Stimulated activated CD8-positive, alpha-beta memory T cell treated with anti-CD3 and anti-CD28 coated beads, Interleukin-15, amount 100 ng/mL, for 48 hours (primary cell): ENCODE measurements at regions not wholly inside any gene's neighbourhood (a gene's known extent, or its start where the extent isn't known, plus 50 kb on each side); places are given as distances from the start of the nearest gene placed in this dataset.

ENCODE experiments used
- DNase-seq, 2 donors: peaks; one replicate each; pipeline ENCODE4 v3.0.0-alpha.2; 2020; ENCODE audit warnings: low read depth in 2 of 2

DNA sequence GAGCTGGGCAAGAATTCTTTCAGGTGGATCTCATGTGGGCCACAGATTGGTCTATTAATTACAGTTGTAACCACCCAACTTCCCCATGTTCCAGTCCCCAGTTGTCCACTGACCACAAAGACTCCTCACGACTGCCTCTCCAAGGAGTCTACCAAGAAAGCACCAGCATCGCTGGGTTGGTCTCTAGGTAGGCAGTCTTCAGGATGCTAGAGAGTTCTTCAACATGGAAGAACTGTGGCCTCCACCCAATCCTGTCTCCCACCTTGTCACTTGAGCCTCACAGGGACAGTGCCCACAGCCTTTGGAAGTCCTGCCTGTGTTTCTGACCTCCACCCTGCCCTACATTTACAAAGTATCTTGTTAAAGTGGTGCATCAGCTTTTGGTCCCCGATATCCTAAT lies 184.7 kb upstream of the FN1 start:
- DNase-seq: no peak

DNA sequence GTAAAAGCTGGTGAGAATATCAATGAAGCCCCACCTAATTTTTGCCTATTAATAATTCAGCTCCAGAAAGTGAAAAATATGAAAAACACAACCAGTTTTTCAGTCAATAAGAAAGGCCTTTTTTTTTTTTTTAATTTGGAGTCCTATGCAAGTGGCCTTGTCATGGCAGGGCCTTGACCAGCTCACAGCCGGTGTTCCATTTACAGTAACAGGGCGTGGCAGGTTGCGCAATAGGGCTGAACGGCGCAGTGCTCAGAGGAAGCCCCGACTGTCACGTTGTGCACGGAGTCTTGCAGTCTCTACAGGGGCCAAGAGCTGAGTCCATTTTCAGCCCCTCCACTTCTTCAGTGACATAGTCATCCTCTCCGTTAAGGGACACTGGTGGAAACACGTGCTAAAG lies 184.1 kb upstream of the FN1 start:
- DNase-seq: no peak

DNA sequence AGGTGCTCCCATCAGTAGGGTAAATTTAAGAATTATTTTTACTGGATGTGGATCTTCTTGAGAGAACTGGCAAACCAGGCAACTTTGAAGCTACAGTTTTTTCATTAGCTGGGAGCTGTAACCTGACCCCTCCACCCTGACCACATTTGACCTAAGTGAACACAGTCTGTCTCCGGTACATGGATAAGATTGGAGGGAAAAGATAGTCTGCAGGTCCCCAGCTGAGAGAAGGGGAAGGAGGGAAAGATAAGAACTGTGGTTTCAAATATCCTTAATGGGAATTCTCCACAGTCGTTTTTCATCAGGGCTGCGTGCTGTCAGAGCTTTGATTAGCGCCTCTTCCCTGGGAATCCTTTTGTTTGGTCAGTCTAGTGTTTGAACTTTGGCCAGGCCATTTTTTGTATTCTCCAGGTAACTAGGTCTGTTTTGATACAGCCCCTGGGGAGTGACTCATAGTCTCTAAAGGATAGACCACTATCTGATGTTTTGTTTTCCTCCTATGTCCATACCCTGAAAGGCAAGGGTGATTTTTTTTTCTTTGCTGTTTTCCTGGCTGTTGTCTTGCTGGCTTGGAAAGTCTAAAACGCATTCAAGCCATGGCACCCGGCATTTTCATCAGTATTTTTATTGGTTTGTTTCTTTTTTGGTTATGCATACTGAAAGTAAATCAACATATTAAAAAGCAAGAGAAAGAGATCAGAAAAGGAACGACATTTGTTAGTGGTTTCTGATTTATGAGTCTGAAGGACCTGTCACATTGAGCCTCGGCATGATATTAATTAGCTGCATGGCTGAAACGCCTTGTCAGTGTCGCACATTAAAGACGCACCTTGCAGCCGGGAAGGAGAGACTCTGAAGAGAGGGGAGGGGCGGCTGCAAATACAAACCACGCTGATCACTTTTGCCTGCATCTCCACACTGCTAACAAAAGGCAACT lies 183.4 kb upstream of the FN1 start:
- DNase-seq: no peak

DNA sequence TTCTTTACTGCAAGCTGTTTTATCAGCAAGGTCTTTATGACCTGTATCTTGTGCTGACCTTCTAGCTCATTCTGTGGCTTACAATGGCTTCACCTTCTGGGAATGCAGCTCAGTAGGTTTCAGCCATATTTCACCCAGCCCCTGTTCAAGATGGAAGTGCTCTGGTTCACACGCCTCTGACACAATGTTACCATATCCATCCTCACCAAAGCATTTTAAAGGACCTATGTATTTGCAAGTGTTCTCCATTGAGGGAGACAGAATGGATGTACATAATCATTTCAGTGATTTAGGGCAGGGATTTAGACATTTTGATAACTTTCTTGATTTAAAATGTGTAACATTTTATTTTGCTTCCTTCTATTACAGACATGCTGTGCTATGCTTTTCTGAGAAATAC lies 182.3 kb upstream of the FN1 start:
- no peak for DNase-seq

DNA sequence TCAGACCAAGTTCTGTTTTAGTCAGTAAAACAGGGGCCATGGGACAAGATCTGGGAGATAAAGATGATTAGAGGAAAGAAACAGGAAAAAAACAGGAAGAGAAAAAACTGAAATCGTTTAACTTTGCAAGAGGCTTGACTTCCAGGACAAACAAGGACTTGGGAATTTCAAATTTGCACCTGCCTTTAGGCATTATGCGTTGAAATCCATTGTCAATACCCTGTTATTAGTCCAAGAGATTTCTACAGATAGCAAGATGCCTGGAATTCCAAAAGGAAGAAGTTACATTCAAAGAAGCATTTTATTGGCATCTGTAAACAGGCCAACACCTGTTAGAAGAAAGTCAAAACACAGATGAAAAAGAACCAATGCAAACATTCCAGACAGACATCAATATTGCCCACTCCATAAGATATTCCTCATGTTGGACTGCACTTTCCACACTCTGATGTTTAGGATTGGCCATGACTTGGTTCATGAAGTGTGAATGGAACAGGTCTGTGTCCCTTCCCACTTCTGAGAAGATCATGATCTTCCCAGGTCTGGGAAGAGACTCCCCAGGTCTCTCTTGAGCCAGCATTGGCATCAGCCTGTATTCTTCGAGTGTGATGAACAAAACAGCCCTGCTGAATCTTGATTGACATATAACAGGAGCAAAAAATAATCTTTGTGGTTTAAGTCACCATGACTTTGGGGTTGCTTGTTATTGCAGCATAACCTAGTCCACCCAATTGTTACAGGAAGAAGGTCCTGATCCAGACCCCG lies 181.4 kb upstream of the FN1 start:
- DNase-seq: no peak

DNA sequence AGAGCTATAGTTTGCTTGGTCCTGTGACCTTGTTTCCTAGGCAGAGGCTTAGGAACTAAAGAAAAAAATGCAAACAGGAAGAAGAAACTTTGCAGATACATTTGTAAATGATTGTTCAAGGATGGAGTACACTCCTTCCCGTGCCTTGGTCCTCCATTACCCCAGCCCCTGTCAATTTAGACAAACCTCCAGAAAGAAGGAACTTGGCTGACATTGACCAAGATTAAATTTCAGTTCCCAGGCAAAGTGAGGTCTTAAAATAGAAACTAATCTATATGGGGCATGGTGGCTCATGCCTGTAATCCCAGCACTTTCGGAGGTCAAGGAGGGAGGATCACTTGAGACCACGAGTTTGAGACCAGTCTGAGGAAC lies 179.9 kb upstream of the FN1 start:
- no peak for DNase-seq

DNA sequence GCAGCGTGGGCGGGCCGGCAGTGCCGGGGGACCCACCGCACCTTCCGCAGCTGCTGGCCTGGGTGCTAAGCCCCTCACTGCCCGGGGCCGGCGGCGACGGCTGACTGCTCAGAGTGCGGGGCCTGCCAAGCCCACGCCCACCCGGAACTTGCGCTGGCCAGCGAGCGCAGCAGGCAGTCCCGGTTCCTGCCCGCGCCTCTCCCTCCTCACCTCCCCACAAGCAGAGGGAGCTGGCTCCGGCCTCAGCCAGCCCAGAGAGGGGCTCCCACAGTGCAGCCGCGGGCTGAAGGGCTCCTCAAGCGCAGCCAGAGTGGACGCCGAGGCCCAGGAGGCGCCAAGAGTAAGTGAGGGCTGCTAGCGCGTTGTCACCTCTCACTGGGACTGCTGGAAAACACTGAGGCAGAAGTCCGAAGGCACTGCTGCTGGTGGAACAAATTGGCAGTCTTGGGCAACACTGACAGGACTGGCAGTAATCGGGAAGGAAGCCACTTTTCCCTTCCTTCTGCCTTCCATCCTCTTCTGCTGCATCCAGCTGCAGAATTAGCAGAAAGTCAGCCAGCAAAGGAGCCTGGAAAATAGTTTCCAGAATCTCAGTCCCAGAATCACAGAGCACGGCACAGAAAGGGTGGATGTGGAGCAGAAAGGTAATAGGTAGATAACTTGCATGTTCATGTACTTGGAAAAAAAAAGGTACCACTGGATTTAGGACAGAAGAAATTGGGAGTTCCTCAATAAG lies 179.4 kb upstream of the FN1 start:
- no peak for DNase-seq

DNA sequence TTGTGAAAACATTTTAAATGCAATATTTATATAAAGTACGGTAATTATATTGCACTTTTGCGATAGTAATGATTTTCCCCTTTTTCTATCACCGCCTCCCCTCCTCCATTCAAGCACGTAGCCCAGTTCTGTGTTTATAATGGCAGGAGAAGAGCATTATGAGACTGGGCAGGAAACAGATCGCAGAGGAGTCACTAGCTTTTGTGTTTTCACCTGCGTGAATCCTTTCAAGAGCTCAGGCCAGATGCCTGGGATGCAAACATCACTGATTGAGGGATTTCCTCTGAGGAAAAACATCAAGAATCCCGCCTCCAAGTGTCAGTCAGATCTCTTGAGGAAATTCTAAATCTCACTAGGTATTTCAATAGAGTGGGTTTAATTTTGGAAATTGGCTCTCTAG lies 178.4 kb upstream of the FN1 start:
- no peak for DNase-seq

DNA sequence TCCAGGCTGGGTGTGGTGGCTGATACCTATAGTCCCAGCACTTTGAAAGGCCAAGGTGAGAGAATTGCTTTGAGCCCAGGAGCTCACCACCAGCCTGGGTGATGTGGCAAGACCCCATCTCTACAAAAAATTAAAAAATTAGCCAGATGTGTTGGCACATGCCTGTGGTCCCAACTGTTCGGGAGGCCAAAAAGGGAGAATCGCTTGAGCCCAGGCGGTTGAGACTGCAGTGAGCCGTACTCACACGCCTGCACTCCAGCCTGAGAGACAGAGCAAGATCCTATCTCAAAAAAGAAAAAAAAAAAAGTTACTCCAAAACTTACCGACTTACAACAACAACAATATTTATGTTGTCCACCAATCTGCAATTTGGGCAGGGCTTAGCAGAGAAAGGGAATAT lies 178.0 kb upstream of the FN1 start:
- no peak for DNase-seq

DNA sequence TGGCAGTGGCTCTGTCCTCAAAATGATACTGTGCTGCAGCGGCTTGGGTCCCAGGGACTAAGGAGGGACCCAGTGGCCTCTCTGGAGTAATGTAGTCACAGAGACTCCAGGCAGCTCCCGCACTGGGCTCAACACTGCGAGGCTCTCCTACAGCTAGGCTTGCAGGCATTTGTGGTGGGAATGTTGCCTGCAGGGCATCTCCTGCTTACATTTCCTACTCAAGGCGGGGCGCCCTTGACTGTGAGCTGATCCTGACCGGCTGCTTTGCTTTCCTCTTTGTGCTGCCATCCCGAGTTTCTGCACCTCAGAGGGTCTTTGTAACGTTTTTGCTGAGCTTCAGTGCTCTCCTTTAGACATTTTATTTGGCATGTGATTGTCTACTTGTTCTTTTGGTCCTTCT lies 177.4 kb upstream of the FN1 start:
- no peak for DNase-seq

DNA sequence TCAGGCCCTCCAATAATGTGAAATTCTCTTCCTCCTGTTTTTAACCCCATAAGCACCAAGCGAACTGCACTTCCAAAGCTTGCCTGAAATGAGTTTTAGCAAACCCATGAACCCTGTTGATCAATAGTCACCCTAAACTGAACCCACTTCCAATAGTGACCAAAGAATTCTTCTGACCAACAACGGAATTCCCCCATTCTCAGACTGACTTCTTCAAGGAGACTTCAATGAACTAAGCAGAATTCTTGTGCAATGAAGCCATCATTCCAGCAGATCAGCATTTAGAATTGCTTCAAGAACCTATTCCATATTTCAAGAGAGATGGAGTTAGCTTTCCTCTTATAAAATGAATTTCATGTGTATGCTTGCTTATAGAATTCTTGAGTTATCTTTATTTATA lies 176.9 kb upstream of the FN1 start:
- DNase-seq: no peak

DNA sequence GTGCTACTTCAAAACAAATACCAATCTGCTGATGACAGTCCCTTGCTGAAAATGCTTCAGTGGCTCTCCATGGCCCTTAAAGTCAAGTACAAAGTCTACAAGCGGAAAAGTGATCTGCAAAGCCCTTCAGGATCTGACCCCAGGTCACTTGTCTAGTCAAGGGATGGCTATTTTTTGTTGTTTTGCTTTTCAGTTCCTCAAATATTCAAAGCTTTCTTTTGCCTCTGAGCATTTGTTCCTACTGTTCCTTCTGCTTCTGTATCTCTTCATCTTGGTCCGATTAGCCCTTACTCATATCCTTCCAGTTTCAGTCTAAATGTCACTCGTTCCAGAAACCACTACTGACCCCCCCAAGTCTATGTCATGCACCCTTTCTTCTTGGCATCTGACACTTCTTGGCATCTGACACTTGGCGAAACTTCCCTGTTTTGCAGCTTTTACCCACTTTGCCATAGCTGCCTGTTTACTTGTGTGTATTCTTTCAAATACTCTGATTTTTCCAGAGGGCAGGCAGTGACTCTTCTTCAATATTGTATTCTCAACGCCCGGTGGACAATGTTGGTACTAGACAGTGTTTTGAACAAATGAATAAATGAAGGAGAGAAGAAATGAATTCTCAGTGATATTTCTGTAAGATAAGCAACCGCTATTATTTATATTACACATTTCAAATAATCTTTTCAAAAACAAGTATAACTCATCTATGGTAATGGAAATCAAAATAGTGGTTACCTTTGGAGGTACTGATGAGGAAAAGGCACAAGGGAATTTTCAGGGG lies 175.9 kb upstream of the FN1 start:
- no peak for DNase-seq

DNA sequence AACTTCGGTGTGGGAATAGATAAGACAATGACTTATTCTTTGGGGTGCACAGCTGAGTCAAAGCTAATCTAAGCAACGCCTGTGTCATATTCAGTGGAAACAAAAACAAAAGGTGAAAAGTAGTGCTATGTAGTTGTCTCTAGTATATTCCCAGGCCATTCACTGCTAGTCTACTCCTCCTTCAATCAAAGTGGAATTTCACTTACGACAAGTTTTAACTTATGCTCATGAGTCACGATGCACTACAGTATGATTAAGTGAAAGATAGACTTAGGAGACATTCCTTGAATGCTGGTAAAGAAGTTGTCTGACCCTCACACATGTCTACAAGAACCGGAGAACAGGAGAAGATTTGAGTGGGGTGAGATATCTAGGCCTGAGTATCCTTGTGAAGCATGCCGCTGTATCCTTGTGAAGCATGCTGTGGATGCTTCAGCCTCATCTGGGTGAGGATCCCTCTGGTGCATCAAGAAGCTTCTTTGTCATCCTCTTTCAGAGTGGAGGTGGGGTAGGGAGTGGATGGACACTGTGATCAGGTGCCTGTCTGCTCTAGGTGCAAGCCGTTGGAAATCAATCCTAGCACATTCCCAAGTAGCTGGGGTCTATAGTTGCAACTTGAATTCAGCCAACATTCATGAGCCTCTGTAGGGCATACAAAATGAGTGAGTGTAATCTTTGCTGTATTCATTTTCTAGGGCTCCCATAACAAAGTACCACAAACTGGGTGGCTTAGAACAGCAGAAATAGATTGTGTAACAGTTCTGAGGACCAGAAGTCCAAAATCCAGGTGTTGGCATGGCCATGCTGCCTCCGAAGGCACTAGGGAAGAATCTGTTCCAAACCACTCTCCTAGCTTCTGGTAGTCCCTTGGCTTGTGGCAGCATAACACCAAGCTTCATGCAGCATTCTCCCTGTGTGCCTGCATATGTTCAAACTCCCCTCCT lies 173.5 kb upstream of the FN1 start:
- no peak for DNase-seq

DNA sequence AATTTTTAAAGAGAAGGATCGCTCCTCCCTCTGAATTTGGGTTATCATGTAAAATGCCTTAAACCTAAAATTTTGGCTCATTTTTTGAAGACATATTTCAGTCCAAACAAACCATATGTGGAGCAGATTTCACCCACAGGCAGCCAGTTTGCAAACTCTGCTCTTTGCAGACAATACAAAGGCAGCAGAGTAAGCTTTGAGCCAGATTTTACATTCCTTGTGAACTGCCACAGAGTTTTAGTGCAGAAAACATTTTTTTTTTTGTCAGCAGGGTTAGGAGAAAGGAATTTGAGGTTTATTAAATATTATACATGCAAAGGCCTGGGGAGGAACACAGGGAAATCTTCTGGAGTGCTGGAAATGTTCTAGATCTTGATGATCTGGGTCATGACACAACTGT lies 171.9 kb upstream of the FN1 start:
- no peak for DNase-seq

DNA sequence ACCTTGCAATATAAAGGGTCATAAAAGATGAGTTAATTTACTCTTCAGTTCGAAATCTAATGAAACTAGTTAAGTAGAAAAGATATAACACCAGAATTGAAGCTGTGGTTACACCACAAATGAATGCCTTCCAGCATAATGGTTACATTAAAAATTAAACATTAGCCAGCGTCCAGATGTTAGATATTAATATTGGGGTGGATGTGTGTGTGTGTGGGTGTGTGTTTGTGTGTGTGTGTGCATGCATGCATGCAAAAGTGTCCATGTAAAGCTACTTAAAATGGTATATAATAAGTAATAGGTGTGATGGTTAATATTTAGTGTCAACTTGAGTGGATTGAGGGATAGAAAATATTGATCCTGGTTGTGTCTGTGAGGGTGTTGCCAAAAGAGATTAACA lies 170.4 kb upstream of the FN1 start:
- DNase-seq: no peak

DNA sequence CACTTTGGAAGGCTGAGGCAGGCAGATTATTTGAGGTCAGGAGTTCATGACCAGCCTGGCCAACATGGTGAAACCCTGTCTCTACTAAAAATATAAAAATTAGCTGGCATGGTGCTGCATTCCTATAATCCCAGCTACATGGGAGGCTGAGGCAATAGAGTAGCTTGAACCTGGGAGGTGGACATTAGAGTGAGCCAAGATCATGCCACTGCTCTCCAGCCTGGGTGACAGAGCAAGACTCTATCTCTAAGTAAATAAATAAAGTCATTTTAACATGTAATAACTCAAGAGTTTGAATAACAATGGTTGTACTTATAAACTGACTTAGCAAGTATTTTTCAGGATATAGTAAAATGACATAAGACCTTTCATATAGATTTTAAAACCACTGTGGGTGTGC lies 169.3 kb upstream of the FN1 start:
- DNase-seq: no peak

DNA sequence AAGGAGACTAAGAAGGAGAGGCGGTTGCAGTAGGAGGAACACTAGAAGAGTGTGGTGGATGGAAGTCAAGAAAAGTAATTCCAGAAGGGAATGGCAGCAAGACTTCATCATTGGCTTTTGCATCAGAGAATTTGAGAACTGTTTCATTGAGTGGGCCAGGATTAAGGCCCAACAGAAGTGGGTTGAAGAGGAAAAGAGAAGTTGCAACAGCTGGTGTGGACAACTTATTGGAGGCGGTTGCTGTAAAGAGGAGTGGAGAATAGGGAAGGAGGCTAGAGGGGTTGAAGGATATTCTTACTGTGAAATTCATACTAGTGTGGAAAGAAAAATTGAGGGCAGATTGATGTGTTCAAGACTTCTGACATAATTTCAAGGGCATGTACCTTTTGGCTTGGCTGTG lies 168.7 kb upstream of the FN1 start:
- DNase-seq: no peak

DNA sequence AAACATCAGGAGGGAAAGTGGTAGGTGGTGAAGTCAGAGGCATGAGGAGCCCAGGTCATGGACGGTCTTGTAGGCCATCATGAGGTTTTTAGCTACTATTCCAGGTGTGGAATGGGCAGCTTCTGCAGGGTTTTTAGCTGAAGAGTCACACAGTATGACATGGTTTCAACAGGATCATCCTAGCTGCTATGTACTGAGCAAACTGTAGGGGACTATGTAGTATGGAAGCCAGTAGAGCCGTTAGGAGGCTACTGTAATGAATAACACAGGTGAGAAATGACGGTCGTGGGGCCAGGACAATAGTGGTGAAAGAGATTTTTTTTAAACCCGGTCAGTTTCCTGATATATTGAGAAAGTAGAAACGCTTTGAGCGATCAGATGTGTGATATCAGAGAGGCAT lies 167.6 kb upstream of the FN1 start:
- no peak for DNase-seq

DNA sequence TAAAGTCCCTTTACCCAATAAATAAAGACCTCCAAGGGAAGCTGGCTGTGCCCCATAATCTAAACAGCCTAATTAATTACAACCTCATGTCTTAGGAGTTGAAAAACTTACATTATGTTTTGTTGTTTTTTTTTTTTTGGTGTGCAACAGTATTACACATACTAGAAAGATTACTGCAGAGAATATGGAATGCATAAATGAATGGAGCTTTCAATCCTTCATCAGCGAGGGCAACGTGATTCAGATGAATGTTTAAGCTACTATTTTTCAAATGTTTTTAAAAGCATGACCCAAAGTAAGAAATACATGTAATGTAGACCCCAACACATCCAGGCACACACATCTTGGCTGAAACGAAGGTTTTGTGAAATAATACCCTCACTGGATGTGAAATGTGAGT lies 167.1 kb upstream of the FN1 start:
- DNase-seq: no peak

DNA sequence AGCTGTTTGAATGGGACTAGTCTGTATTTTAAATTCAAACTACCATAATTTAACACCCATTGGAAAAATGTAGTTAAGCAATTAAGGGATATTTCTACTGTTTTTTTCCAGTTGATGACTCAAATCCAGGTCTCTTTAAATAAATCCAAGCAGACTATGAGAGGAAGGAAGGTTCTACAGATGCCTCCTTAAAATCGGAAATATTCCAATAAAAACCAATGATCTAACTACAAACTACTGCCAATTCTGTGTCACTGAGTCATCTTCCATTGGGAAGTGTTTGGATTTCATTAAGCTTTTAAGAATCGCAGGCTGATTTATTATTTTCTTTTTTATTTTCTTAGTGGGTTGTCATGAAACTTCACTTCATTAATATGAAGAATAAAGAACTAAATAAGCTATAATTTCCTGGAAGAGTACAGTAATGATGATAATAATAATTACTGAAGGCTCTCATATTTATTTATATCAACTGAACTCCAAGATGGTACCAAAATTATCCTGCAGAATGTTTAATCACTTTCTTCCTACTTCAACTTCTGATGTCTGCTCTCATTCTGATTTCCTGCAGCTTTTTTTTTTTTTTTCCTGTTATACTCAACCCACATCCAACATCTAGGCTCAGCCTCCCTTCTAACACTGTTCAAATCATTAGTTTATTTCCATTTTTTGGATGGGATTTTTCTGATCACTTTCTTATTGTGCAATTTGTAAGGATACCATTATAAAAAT lies 166.3 kb upstream of the FN1 start:
- DNase-seq: no peak
